Ovary (tissue), 7 donors: ENCODE measurements at regions not wholly inside any gene's neighbourhood (a gene's known extent, or its start where the extent isn't known, plus 50 kb on each side); places are given as distances from the start of the nearest gene placed in this dataset.

Experiments used
- DNase-seq, 5 donors: peaks; one replicate each; pipeline ENCODE4 v3.0.0-alpha.2; 2019 to 2020
- H3K27ac ChIP-seq, 2 donors: fragments of 200-600 bp; one replicate each; pipeline versions ENCODE4 v1.5.1 to v1.8.0; 2019 to 2022
- H3K27me3 ChIP-seq: fragments of 200-600 bp; one replicate; pipeline ENCODE4 v1.8.0; 2022
- H3K36me3 ChIP-seq: fragments of 200-600 bp; sonication (generic); one replicate; pipeline ENCODE4 v1.5.1; 2019
- H3K4me1 ChIP-seq: one replicate; pipeline ENCODE4 v1.8.1; 2013; ENCODE audit warnings: mild to moderate bottlenecking, moderate library complexity; ENCODE audit not compliant: insufficient read depth
- H3K4me3 ChIP-seq: fragments of 200-600 bp; sonication (generic); one replicate; pipeline ENCODE4 v1.5.1; 2017
- H3K9me3 ChIP-seq, 2 donors: fragments of 200-600 bp in 1 of 2; sonication (generic) in 1 of 2; one replicate each; pipeline versions ENCODE4 v1.5.1 to v1.8.1; 2013 to 2019; ENCODE audit warnings: mild to moderate bottlenecking in 1 of 2, moderate library complexity in 1 of 2
- EP300 ChIP-seq: sonication (generic); formaldehyde crosslinking; IDR thresholded peaks from one replicate; pipeline ENCODE4 v1.6.1; 2017; ENCODE audit warnings: antibody characterized with exemption
- POLR2A ChIP-seq: fragments of 450-650 bp; IDR thresholded peaks from one replicate; pipeline ENCODE4 v1.6.1; 2017; ENCODE audit warnings: antibody characterized with exemption, mild to moderate bottlenecking, moderate library complexity
- WGBS, 3 donors: extraction: QIAGEN DNeasy Blood & Tissue Kit in 1 of 3; methylation state at CpG; one replicate each; pipeline versions ENCODE4 v1.1.5 to v1.1.7; 2013 to 2017; 5-methylcytosine and 5-hydroxymethylcytosine counted together
- intact Hi-C, 4 donors: fragments of 100-400 bp; cut with DNase I; formaldehyde crosslinking; loops; one replicate each; pipeline versions ENCODE4 v1.11.0 to v1.15.1; 2022 to 2023
- TF ChIP-seq, protein P1 (sequence below), 3 donors: fragments of 450-650 bp in 2 of 3; fragments of 200-600 bp in 1 of 3; IDR thresholded peaks; one replicate each; pipeline versions ENCODE4 v1.5.1 to v1.8.0; 2016 to 2022; ENCODE audit warnings: antibody characterized with exemption in 3 of 3, mild to moderate bottlenecking in 1 of 3
- donor health status: DM: no; HTN: no; CAD: no; lungs with moderate emphysema.
- donor health status: DM: no; HTN: no; CAD: no.
- donor health status: Bipolar disorder and iron deficiency.
- donor health status: DM: no; HTN: no; CAD: no.
- donor health status: DM: yes; HTN: yes; CAD: no.

DNA sequence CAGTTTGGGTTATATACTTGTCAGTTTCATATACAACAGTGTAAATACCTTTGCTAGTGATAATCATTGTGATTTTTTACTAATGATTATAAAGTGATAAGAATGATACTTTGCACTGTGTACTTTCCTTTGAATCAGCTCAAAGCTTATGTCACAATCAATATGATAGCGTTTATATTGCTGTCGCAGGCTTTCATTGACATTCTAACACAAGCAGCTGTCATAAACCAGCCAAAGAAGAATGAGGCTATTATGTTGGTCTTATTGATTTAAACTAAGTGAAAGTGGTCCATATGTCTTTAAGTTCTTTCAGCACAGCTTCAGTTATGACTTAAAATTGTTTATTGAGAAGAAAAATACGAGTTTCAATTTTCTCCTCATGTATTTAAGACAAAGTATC lies 272.7 kb upstream of the RGMB start:
- WGBS, 3 donors = 85 to 92% (median 90%) methylated on average over 3 of the region's 3 CpGs
- no peak for DNase-seq

DNA sequence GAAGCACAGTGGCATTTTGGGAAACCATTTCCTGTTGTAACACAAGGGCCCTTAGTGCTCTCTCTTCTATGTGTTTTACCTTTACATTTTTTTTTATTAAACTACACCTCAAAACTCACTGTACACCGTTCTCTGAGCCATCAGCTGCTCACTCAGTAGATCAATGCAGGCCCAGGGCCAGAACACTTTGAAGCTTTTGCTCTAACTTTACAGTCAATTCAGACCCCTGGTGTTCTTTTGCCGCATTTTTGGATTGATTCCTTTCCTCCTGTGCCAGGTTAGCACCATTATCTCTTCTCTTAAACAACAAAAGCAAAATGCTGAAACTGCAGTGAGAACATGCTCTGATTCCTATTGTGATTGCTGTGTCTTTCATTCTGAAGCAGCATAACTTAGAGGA lies 269.8 kb upstream of the RGMB start:
- no peak overlapping the region for H3K27ac ChIP-seq
- intact Hi-C loops = no loop called here
- no peaks in the 10 kb centered on the region for H3K4me1 ChIP-seq
- H3K4me3 ChIP-seq = no peak overlapping the region
- WGBS, 3 donors = 40 to 53% (median 46%) methylated on average over 2 of the region's 2 CpGs
- no peaks in the 10 kb centered on the region for H3K36me3 ChIP-seq
- H3K27me3 ChIP-seq = no peaks in the 10 kb centered on the region
- no peaks in the 10 kb centered on the region for H3K9me3 ChIP-seq
- no peak for DNase-seq
- TF ChIP-seq, protein P1, sequence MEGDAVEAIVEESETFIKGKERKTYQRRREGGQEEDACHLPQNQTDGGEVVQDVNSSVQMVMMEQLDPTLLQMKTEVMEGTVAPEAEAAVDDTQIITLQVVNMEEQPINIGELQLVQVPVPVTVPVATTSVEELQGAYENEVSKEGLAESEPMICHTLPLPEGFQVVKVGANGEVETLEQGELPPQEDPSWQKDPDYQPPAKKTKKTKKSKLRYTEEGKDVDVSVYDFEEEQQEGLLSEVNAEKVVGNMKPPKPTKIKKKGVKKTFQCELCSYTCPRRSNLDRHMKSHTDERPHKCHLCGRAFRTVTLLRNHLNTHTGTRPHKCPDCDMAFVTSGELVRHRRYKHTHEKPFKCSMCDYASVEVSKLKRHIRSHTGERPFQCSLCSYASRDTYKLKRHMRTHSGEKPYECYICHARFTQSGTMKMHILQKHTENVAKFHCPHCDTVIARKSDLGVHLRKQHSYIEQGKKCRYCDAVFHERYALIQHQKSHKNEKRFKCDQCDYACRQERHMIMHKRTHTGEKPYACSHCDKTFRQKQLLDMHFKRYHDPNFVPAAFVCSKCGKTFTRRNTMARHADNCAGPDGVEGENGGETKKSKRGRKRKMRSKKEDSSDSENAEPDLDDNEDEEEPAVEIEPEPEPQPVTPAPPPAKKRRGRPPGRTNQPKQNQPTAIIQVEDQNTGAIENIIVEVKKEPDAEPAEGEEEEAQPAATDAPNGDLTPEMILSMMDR (IDR thresholded peaks at IDR 0.05) = no peak
- TF ChIP-seq POLR2A = no peak
- no peak for TF ChIP-seq EP300

More for the DNA sequence above, 272.7 kb upstream of the RGMB start:
- Histone ChIP-seq H3K9me3 (no peaks in the 10 kb centered on the region), H3K27ac (no peak overlapping the region), H3K36me3 (no peaks in the 10 kb centered on the region), H3K27me3 (no peaks in the 10 kb centered on the region), H3K4me3 (no peak overlapping the region), H3K4me1 (no peaks in the 10 kb centered on the region)
- intact Hi-C loops = no loop called here
- TF ChIP-seq, protein P1 (IDR thresholded peaks at IDR 0.05) = no peak
- TF ChIP-seq POLR2A (no peak), EP300 (no peak)

DNA sequence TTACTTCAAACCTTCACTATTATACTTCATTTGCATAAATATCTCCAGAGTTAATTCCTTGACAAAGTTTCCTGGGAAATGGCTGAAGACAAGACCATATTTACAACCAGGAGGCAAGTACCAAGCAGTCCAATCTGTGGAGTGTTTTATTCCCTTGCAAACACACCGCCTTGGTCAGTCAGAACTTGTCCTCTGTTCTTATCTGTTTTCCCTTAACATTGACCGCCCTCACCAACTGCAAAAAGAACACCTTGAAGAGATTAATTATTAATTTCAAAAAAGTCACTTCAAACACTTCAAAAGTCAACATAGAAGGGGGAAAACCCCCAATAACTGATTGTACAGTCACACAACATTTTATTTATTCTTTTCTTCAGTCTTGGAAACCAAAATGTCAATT lies 269.0 kb upstream of the RGMB start:
- Histone ChIP-seq H3K36me3 (no peaks in the 10 kb centered on the region), H3K27me3 (no peaks in the 10 kb centered on the region), H3K4me1 (no peaks in the 10 kb centered on the region), H3K9me3 (no peaks in the 10 kb centered on the region), H3K27ac (no peak overlapping the region), H3K4me3 (no peak overlapping the region)
- intact Hi-C loops = no loop called here
- TF ChIP-seq POLR2A (no peak), EP300 (no peak)
- TF ChIP-seq, protein P1 (IDR thresholded peaks at IDR 0.05) = no peak
- 91 to 93% (median 92%) methylated on average over 2 of the region's 2 CpGs for WGBS, 3 donors
- DNase-seq = no peak

DNA sequence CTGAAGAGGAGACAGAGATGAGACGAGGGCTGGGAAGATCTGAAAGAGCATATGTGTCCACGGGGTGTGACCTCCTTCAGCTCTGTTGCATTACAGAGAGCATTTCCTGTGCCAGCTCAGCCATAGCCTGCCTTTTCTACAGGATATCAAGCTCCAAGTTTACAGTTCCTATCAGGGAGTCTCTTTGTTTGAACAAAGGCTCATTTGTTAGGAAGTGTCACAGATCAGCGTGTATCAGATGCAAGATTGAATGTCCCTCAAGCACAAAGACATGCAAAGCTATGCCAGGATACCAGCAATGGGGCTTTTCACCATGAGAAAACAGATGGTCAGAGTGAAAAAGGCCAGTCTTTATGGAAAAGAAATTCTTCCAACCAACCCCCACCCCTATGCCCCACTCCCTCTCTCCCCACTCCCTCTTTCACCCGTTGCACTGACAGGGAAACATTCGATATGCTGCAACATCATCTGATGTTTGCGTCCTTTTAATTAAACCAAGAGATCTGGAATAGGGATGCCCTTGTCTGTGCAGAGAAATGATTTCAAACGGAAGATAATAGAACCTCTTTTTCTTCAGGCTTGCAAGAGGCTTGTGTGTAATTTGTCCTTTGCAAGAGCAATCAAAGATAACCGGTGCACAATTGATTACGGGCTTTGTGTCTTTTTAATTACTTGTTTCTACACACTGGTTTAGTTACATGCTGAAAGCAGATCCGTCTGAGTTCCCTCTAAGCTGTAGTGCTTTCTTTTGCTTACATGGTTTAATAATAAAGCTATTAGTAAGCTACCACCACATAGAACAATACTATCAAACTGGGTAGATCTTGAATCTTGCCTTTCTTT lies 263.1 kb upstream of the RGMB start:
- WGBS, 3 donors = 50 to 64% (median 53%) methylated on average over 10 of the region's 10 CpGs
- H3K27me3 ChIP-seq = no peaks in the 10 kb centered on the region
- DNase-seq = no peak
- H3K27ac ChIP-seq = no peak overlapping the region
- H3K36me3 ChIP-seq = no peaks in the 10 kb centered on the region
- H3K4me3 ChIP-seq = no peak overlapping the region
- intact Hi-C loops = no loop called here
- H3K9me3 ChIP-seq = no peaks in the 10 kb centered on the region
- no peaks in the 10 kb centered on the region for H3K4me1 ChIP-seq
- TF ChIP-seq, protein P1 (IDR thresholded peaks at IDR 0.05) = no peak
- TF ChIP-seq EP300 (no peak), POLR2A (no peak)
